ENCODE measurements at regions not wholly inside any gene's neighbourhood (a gene's known extent, or its start where the extent isn't known, plus 50 kb on each side); places are given as distances from the start of the nearest gene placed in this dataset.

DNA sequence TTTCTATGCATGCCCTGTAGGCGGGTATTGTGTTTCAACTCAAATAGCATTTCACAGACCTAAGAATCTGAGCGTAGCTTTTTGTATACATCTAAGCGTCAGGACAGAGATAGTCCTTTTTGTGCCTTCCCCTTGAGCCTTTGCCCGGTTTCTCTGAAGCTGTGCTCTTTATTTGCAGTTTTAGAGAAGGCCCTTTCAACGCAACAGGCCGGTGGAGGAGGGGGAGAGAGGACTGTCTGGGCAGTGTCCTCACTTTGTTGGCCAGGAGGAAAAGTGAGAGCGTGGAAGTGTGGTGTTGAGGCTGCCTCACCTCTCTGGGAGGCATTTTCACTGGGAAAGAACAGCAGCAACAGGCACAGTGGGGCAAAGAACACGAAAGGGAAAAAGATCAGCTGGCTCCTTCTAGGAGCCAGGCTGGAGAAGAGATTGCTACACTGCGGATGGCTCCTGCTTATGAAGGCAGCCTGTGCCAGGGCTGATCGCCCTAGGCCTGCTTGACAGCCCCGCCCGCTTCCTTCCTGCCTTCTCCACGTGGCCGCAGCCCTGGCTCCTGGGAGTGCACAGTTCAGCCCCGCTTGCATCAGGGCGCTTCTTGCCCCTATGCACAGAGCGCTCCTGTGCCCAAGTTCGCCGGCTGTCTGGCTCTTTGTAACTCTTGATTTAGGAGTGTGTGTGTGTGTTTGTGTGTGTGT, 195.6 kb upstream of the POU3F3 start:
- H3K27ac ChIP-seq (ENCODE audit: low read length), result no peak overlapping the region
- peaks cover 0 to 18% of the 10 kb centered on the region in 2 donors for H3K27me3 ChIP-seq (ENCODE audit: control insufficient read depth in 1 of 2, insufficient read depth in 2 of 2, low read length in 2 of 2)
- H3K9ac ChIP-seq (ENCODE audit: low read length in 2 of 2), result no peak overlapping the region

DNA sequence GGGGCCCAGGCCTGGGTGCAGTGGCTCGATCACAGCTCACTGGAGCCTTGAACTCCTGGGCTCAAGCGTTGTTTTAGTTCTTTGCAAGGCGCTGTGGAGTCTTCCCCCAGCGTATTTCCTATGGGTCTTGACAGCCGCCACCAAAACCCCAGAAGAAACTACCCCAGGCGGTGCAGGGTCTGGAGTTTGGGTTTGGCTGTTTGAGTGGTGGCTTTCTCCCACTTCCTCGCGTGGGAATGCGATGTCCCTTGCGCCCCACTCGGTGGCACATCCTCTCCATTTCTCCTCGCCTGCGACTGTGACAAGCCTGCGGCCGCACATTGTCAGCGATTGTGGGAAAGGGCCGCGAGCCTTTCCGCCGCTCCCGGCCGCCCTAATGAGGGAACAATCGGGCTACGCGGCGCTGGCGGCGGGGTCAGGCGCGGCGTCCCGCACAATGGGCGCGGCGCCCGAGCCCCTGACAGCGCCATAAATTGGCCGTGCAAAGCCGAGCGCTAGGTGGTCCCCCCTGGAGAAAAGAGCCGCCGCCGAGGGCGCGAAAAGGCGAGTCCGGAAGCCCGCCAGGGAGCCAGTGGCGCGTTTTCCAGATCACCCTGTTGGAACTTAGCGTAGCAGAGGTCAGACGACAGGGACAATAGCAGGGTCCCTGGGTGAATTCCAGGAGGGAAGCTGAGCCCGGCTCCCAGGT, 194.9 kb upstream of the POU3F3 start:
- H3K27ac ChIP-seq (ENCODE audit: low read length), result no peak overlapping the region
- H3K9ac ChIP-seq (ENCODE audit: low read length in 2 of 2), result no peak overlapping the region
- H3K4me1 ChIP-seq (ENCODE audit: control insufficient read depth, insufficient read depth, low read length), result no peaks in the 10 kb centered on the region
- no peaks in the 10 kb centered on the region for H3K36me3 ChIP-seq (ENCODE audit: control insufficient read depth in 2 of 2, insufficient read depth in 2 of 2, low read length in 2 of 2)
- H3K4me3 ChIP-seq (ENCODE audit: low read length in 2 of 2), result no peak overlapping the region
- peaks cover 0 to 18% of the 10 kb centered on the region in 2 donors for H3K27me3 ChIP-seq (ENCODE audit: control insufficient read depth in 1 of 2, insufficient read depth in 2 of 2, low read length in 2 of 2)
- no peaks in the 10 kb centered on the region for H3K9me3 ChIP-seq (ENCODE audit: control insufficient read depth in 2 of 2, low read length in 2 of 2)

More for the DNA sequence above, 195.6 kb upstream of the POU3F3 start:
- Histone ChIP-seq H3K36me3 (ENCODE audit: control insufficient read depth in 2 of 2, insufficient read depth in 2 of 2, low read length in 2 of 2) (no peaks in the 10 kb centered on the region), H3K9me3 (ENCODE audit: control insufficient read depth in 2 of 2, low read length in 2 of 2) (no peaks in the 10 kb centered on the region), H3K4me3 (ENCODE audit: low read length in 2 of 2) (no peak overlapping the region), H3K4me1 (ENCODE audit: control insufficient read depth, insufficient read depth, low read length) (no peaks in the 10 kb centered on the region)

DNA sequence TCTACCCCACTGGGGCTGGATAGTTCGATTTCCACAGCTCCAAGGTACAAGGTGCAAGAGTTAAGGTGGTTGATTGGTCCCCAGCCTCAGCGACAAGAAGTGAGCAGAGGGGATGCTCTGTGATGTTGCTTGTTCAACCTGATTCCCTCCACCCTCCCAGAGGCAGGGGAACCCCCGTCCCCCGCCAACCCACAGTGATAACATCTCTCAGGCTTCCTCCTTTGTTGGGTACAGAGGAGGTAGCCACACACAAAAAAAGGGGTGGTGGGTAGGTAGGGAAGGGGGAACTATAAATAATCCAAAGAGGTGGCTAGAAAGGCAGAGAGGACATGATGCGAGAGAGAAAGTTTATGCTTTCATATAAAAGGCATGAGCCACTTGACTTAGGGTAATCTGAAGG, 192.9 kb upstream of the POU3F3 start:
- Histone ChIP-seq H3K9ac (ENCODE audit: low read length in 2 of 2) (no peak overlapping the region), H3K27me3 (ENCODE audit: control insufficient read depth in 1 of 2, insufficient read depth in 2 of 2, low read length in 2 of 2) (peaks cover 0 to 12% of the 10 kb centered on the region in 2 donors), H3K4me1 (ENCODE audit: control insufficient read depth, insufficient read depth, low read length) (no peaks in the 10 kb centered on the region), H3K4me3 (ENCODE audit: low read length in 2 of 2) (no peak overlapping the region), H3K9me3 (ENCODE audit: control insufficient read depth in 2 of 2, low read length in 2 of 2) (no peaks in the 10 kb centered on the region), H3K27ac (ENCODE audit: low read length) (no peak overlapping the region), H3K36me3 (ENCODE audit: control insufficient read depth in 2 of 2, insufficient read depth in 2 of 2, low read length in 2 of 2) (no peaks in the 10 kb centered on the region)

- no peaks in the 10 kb centered on the region for H3K27me3 ChIP-seq (ENCODE audit: control insufficient read depth in 1 of 2, insufficient read depth in 2 of 2, low read length in 2 of 2)
- H3K9me3 ChIP-seq (ENCODE audit: control insufficient read depth in 2 of 2, low read length in 2 of 2), result no peaks in the 10 kb centered on the region
- no peaks in the 10 kb centered on the region for H3K4me1 ChIP-seq (ENCODE audit: control insufficient read depth, insufficient read depth, low read length)
- no peaks in the 10 kb centered on the region for H3K36me3 ChIP-seq (ENCODE audit: control insufficient read depth in 2 of 2, insufficient read depth in 2 of 2, low read length in 2 of 2)
- no peak overlapping the region for H3K4me3 ChIP-seq (ENCODE audit: low read length in 2 of 2)
- H3K27ac ChIP-seq (ENCODE audit: low read length), result no peak overlapping the region
- H3K9ac ChIP-seq (ENCODE audit: low read length in 2 of 2), result no peak overlapping the region
Measured at GRCh38 chr2:104664672-104665071, 189.2 kb upstream of the POU3F3 start.

DNA sequence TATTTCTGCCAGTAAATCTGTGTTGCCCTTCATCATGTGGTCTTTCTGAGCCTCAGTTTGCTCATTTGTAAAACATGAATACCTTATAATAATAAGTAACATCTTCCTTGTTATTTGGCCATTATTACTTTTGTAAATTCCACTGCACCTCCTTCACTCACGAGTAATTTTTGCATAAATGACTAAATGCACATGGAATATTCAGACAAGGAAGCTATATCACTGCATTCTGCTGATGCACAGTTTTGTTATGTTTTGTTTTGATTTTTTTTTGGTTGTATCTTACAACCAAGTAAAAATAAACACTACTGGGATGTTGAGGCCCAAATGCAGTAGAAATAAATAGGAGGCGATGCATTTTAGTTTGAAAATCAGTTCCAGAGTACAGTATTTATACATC, 185.3 kb upstream of the POU3F3 start:
- Histone ChIP-seq H3K9ac (ENCODE audit: low read length in 2 of 2) (no peak overlapping the region), H3K27me3 (ENCODE audit: control insufficient read depth in 1 of 2, insufficient read depth in 2 of 2, low read length in 2 of 2) (no peaks in the 10 kb centered on the region)

GRCh38 chr2:104673225-104673624, 180.7 kb upstream of the POU3F3 start:
- Histone ChIP-seq H3K9ac (ENCODE audit: low read length in 2 of 2) (no peak overlapping the region), H3K36me3 (ENCODE audit: control insufficient read depth in 2 of 2, insufficient read depth in 2 of 2, low read length in 2 of 2) (no peaks in the 10 kb centered on the region), H3K4me1 (ENCODE audit: control insufficient read depth, insufficient read depth, low read length) (no peaks in the 10 kb centered on the region), H3K27me3 (ENCODE audit: control insufficient read depth in 1 of 2, insufficient read depth in 2 of 2, low read length in 2 of 2) (peaks cover 0 to under 1% of the 10 kb centered on the region in 2 donors), H3K9me3 (ENCODE audit: control insufficient read depth in 2 of 2, low read length in 2 of 2) (no peaks in the 10 kb centered on the region), H3K27ac (ENCODE audit: low read length) (no peak overlapping the region), H3K4me3 (ENCODE audit: low read length in 2 of 2) (no peak overlapping the region)

More for the DNA sequence above, 185.3 kb upstream of the POU3F3 start:
- Histone ChIP-seq H3K9me3 (ENCODE audit: control insufficient read depth in 2 of 2, low read length in 2 of 2) (no peaks in the 10 kb centered on the region), H3K36me3 (ENCODE audit: control insufficient read depth in 2 of 2, insufficient read depth in 2 of 2, low read length in 2 of 2) (no peaks in the 10 kb centered on the region), H3K4me1 (ENCODE audit: control insufficient read depth, insufficient read depth, low read length) (no peaks in the 10 kb centered on the region), H3K4me3 (ENCODE audit: low read length in 2 of 2) (no peak overlapping the region), H3K27ac (ENCODE audit: low read length) (no peak overlapping the region)

DNA sequence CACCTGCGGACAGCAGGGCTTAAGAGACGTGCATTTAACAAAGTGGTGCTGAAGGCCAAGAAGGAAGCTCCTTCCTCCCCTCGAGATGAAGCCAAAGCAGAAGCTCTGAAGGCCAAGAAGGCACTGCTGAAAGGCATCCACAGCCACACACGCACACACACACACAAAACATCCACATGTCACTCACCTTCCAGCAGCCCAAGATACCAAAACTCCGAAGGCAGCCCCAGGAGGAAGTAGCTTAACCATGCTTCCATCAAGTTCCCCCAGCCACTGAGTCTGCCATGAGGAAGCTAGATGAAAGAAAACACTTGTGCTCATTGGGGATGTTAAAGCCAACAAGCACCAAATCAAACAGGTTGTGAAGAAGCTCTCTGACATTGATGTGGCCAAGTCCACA, 175.7 kb upstream of the POU3F3 start:
- H3K9ac ChIP-seq (ENCODE audit: low read length in 2 of 2), result no peak overlapping the region
- H3K36me3 ChIP-seq (ENCODE audit: control insufficient read depth in 2 of 2, insufficient read depth in 2 of 2, low read length in 2 of 2), result no peaks in the 10 kb centered on the region
- H3K4me3 ChIP-seq (ENCODE audit: low read length in 2 of 2), result no peak overlapping the region
- no peaks in the 10 kb centered on the region for H3K4me1 ChIP-seq (ENCODE audit: control insufficient read depth, insufficient read depth, low read length)
- peaks cover 0 to 2% of the 10 kb centered on the region in 2 donors for H3K27me3 ChIP-seq (ENCODE audit: control insufficient read depth in 1 of 2, insufficient read depth in 2 of 2, low read length in 2 of 2)
- no peak overlapping the region for H3K27ac ChIP-seq (ENCODE audit: low read length)
- no peaks in the 10 kb centered on the region for H3K9me3 ChIP-seq (ENCODE audit: control insufficient read depth in 2 of 2, low read length in 2 of 2)

DNA sequence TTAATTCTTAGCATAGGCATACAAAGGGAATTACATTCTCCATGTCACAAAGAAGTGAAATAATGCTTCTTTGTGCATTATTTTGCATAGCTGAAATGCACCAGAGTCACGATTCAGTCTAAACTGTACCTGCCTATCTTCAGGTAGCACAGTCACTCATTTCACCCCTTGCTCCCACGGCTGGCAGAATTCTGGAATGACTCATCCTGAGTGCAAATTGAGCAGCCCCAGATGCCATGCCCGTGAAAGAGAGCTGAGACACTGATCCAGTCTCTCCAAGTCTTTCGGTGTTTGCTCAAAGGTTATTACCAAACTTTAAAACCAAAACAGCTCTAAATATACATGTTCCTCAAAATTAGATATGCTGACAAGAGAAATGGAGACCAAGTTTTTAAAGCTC, 168.3 kb upstream of the POU3F3 start:
- no peaks in the 10 kb centered on the region for H3K9me3 ChIP-seq (ENCODE audit: control insufficient read depth in 2 of 2, low read length in 2 of 2)
- no peak overlapping the region for H3K9ac ChIP-seq (ENCODE audit: low read length in 2 of 2)
- no peaks in the 10 kb centered on the region for H3K36me3 ChIP-seq (ENCODE audit: control insufficient read depth in 2 of 2, insufficient read depth in 2 of 2, low read length in 2 of 2)
- no peaks in the 10 kb centered on the region for H3K27me3 ChIP-seq (ENCODE audit: control insufficient read depth in 1 of 2, insufficient read depth in 2 of 2, low read length in 2 of 2)
- no peak overlapping the region for H3K27ac ChIP-seq (ENCODE audit: low read length)
- H3K4me1 ChIP-seq (ENCODE audit: control insufficient read depth, insufficient read depth, low read length), result no peaks in the 10 kb centered on the region
- H3K4me3 ChIP-seq (ENCODE audit: low read length in 2 of 2), result no peak overlapping the region

GRCh38 chr2:104687147-104687546, 166.8 kb upstream of the POU3F3 start:
- H3K4me1 ChIP-seq (ENCODE audit: control insufficient read depth, insufficient read depth, low read length), result no peaks in the 10 kb centered on the region
- H3K27me3 ChIP-seq (ENCODE audit: control insufficient read depth in 1 of 2, insufficient read depth in 2 of 2, low read length in 2 of 2), result no peaks in the 10 kb centered on the region
- H3K9me3 ChIP-seq (ENCODE audit: control insufficient read depth in 2 of 2, low read length in 2 of 2), result no peaks in the 10 kb centered on the region
- no peak overlapping the region for H3K27ac ChIP-seq (ENCODE audit: low read length)
- no peak overlapping the region for H3K4me3 ChIP-seq (ENCODE audit: low read length in 2 of 2)
- no peak overlapping the region for H3K9ac ChIP-seq (ENCODE audit: low read length in 2 of 2)
- no peaks in the 10 kb centered on the region for H3K36me3 ChIP-seq (ENCODE audit: control insufficient read depth in 2 of 2, insufficient read depth in 2 of 2, low read length in 2 of 2)

DNA sequence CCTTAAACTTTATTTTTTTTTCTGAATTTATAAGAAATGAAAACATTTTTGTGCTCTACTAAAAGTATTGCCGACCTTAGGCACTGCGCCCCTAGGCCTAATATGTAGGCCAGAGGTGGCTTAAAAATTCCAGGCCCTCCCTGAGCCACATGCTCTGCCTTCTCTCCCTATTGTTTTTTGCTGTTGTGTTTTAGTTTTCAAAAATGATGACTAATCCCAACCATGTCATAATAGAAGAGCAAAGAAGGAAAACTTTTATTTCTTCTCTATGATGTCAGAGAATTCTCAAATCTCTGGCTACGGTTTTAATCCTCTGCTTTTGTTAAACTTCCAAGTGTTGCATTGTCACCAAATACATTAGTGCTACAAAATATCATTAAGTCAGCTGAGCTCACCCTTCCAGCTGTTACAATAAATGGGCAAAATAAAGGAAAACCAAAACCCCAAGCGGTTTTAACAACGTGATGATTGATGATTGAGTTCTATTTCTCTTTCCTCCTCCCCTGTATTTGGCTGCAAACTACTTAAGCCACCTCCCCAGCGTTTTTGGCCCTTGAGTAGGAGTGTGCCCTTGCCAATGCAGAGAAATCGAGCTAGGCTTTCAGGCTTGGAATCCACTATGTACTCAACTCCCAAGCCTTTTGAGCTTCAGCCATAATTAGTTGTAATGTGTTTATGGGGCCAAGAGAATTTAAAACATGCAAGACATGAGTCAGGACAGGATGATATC, 163.5 kb upstream of the POU3F3 start:
- Histone ChIP-seq H3K27me3 (ENCODE audit: control insufficient read depth in 1 of 2, insufficient read depth in 2 of 2, low read length in 2 of 2) (no peaks in the 10 kb centered on the region), H3K27ac (ENCODE audit: low read length) (no peak overlapping the region), H3K9me3 (ENCODE audit: control insufficient read depth in 2 of 2, low read length in 2 of 2) (no peaks in the 10 kb centered on the region), H3K36me3 (ENCODE audit: control insufficient read depth in 2 of 2, insufficient read depth in 2 of 2, low read length in 2 of 2) (no peaks in the 10 kb centered on the region), H3K4me1 (ENCODE audit: control insufficient read depth, insufficient read depth, low read length) (no peaks in the 10 kb centered on the region), H3K9ac (ENCODE audit: low read length in 2 of 2) (no peak overlapping the region), H3K4me3 (ENCODE audit: low read length in 2 of 2) (no peak overlapping the region)
